Cardiac fibroblast (primary cell): ENCODE measurements at regions not wholly inside any gene's neighbourhood (a gene's known extent, or its start where the extent isn't known, plus 50 kb on each side); places are given as distances from the start of the nearest gene placed in this dataset.

ENCODE experiments used
- DNase-seq, 2 donors: peaks; one replicate each; pipeline versions ENCODE4 v3.0.0 to v3.0.0-alpha.2; 2010; ENCODE audit warnings: low read depth in 2 of 2
- H3K4me3 ChIP-seq, 2 donors: replicated peaks in 1 of 2; 1 replicate in 1 of 2; 2 replicates in 1 of 2; pipeline ENCODE4 v1.5.1; 2011; ENCODE audit warnings: low read depth in 2 of 2, low read length in 2 of 2, mild to moderate bottlenecking in 2 of 2, moderate library complexity in 1 of 2
- TF ChIP-seq, protein P1 (sequence below): IDR thresholded peaks from one replicate; pipeline ENCODE4 v1.5.1; 2011; ENCODE audit warnings: low read depth, mild to moderate bottlenecking, low read length, inconsistent platforms

DNA sequence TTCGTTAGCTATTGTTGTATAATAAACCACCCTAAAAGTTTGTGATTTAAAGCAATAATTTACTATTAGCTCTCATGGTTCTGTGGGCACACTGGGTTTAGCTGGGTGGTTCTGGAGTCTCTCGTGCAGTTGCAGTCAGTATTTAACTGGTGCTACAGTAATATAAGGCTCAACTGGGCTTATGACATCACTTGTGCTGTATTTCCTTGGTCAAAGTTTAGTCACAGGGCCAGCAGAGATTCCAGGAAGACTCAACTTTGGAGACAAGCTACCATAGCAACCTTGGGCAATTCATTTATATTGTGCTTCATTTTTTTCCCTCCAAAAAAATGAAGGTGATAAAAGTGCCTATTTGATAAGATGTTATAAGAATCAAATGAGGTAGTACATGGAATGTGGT lies 204.2 kb upstream of the GUCY1A2 start:
- TF ChIP-seq, protein P1, sequence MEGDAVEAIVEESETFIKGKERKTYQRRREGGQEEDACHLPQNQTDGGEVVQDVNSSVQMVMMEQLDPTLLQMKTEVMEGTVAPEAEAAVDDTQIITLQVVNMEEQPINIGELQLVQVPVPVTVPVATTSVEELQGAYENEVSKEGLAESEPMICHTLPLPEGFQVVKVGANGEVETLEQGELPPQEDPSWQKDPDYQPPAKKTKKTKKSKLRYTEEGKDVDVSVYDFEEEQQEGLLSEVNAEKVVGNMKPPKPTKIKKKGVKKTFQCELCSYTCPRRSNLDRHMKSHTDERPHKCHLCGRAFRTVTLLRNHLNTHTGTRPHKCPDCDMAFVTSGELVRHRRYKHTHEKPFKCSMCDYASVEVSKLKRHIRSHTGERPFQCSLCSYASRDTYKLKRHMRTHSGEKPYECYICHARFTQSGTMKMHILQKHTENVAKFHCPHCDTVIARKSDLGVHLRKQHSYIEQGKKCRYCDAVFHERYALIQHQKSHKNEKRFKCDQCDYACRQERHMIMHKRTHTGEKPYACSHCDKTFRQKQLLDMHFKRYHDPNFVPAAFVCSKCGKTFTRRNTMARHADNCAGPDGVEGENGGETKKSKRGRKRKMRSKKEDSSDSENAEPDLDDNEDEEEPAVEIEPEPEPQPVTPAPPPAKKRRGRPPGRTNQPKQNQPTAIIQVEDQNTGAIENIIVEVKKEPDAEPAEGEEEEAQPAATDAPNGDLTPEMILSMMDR = no peak
- no peak for DNase-seq
- H3K4me3 ChIP-seq = no peak overlapping the region

DNA sequence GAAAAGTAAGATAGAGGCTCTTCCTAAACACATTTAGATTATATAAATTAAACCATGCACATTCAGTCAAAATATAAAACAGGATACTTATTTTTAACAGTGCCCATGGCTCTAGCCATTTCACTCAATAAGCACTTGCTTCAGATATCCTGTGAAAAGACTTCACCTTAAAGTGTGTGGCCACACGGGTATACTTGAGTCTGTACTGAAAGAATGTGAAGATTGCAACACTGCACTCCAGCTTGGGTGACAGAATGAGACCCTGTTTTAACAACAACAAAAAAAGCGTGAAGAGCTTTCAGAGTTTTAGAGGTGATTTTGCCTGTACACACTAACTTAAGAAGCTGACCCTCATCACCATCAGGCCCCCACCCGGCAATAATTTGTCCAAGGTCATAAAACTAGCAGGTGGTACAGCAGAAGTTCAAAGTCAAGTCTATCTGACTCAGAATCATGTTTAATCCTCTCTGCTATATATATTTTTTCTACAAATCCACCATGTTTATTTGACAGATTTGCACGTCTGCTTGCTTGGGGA lies 203.5 kb upstream of the GUCY1A2 start:
- TF ChIP-seq, protein P1 = no peak
- no peak for DNase-seq
- H3K4me3 ChIP-seq = no peak overlapping the region

DNA sequence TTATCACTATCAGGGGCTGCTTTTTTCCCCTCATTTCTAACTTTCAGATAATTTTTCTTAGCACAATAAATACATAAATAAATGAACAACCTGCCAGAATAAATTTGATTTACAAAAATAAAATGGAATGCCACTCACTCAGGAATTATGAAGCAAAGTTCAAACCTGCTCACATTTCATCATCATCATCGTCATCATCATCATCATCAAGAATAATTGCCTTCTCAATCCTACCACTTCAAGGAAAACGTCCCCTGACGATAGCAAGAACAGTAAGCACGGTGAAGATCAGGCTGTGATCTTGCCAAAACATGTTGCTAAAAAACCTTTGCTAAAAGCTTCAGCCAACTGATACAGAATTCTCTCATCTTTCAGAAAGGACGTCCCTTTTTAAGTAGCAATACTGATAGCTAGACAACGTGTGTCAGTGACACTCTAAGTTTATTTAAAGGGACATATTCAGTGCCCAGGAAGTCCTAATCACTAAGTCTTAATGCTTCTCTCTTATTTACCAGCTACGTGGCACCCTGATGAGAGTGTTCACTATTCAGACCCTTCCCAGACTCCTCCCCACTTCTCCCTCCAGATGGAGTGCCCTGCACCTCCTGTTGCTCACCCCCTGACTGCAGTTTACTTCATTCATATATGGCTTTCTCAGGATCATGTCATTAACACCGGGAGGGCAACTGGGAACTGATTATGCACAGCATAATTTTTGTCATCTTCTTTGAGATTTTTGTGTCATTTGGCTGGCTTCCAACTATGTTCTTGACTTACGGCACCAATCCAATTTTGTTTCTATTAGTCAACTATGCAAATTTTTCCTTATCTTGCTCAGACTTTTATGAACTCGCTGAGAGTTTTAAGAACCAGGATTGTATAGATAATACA lies 200.1 kb upstream of the GUCY1A2 start:
- no peak overlapping the region for H3K4me3 ChIP-seq
- DNase-seq = no peak
- TF ChIP-seq, protein P1 = no peak

DNA sequence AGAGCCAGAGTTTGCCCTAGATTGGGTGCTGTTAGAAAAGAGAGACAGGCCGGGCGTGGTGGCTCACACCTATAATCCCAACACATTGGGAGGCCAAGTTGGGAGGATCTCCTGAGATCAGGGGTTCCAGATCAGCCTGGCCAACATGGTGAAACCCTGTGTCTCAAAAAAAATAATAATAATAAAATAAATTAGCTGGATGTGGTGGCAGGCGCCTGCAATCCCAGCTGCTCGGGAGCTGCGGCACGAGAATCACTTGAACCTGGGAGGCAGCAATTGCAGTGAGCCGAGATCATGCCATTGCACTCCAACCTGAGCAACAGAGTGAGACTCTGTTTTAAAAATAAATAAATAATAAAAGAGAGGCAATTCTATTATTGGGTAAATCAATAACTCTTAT lies 199.2 kb upstream of the GUCY1A2 start:
- no peak for DNase-seq
- TF ChIP-seq, protein P1 = no peak

DNA sequence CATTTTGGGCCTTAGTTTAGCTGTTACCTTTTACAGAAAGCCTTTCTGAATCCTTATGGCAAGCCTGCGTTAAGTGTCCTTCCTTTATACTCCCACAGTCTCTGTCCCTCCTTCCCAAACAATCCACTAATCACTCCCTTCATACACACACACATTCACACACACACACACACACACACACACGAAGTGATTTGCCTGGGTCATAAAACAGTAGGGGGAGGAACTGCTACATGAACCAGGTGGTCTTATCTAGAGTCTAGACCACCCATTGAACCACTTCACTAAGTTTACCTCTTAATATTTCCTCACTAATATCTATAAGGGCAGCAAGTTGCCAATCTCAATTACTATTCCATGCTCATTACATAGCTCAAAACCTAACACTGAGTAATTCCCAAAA lies 196.7 kb upstream of the GUCY1A2 start:
- TF ChIP-seq, protein P1 = no peak
- no peak for DNase-seq
- H3K4me3 ChIP-seq = no peak overlapping the region

More for the DNA sequence above, 199.2 kb upstream of the GUCY1A2 start:
- H3K4me3 ChIP-seq = no peak overlapping the region

DNA sequence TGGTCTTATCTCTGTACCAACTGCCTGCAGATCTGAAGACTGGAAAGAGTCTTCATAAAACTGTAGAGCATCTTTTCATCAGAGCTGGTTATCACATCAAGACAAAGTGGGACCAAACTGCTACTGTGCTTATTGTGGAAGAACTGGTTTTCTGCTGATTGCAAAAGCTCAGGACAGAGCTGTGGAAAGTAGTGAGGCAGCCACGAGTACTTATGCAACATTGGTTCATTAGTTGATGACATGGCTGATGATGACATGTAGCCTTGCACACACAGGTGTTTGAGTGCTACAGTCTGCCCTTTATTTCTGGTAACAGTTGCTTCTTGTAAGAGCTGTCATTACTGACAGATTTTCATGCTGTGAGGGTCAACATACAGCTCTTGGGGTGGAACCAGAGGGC lies 185.4 kb upstream of the GUCY1A2 start:
- no peak for DNase-seq
- no peak overlapping the region for H3K4me3 ChIP-seq
- TF ChIP-seq, protein P1 = no peak

DNA sequence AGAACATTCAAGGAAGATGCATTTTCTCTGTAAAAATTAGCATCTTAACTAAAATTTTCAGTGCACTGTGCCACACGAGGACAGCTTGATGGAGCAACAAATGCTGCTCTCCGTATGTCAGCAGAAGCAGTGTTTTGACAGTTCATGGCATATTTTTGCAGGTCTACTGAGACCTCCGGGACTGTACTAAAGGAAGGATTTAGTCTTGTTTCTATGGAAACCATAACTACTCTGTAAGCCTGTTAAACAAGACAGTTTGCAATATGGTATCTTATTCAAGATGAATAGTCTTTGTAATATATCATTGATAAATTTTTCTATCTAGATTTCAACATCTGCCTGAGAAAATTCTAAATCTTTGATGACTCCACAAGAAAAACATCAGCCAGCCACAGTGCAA lies 184.0 kb upstream of the GUCY1A2 start:
- DNase-seq = no peak
- no peak overlapping the region for H3K4me3 ChIP-seq
- TF ChIP-seq, protein P1 = no peak
